ENCODE measurements at regions not wholly inside any gene's neighbourhood (a gene's known extent, or its start where the extent isn't known, plus 50 kb on each side); places are given as distances from the start of the nearest gene placed in this dataset.
"Not testable (repeated sequence)": the region's sequence is repeated elsewhere in the genome, so short reads cannot be mapped to it uniquely, and the experiment has no call there.

DNA sequence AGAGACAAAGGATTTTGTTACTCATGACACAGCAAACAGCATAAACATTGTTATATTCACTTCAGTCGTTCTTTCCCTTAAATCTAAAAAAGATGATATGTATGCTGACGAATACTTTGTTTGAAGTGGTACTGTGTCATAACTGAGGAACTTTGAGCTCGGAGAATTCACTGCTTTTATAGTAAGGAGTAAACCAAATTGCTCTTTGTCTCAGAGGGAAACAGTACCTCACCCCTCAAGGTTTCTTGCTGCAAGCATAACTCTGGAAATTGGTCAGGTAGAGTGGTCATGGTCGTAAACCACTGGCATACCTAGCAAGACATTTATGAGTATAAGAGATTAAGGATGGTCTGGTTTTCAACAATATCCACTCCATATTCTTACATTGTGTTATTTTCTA, 160.2 kb upstream of the OR4E1 start:
- no peak for DNase-seq (ENCODE audit: low read depth)

DNA sequence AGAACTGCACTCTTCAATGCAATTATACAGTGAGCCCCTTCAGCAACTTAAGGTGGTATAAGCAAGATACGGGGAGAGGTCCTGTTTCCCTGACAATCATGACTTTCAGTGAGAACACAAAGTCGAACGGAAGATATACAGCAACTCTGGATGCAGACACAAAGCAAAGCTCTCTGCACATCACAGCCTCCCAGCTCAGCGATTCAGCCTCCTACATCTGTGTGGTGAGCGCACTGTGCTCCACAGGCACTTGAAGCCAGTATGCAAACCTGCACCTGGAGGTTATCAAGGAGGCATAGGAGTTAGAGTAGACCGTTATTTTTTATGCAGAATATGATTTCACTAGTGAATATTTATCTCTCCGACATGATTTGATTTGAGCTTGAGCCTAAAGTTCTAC, 152.2 kb upstream of the OR4E1 start:
- no peak for DNase-seq (ENCODE audit: low read depth)

DNA sequence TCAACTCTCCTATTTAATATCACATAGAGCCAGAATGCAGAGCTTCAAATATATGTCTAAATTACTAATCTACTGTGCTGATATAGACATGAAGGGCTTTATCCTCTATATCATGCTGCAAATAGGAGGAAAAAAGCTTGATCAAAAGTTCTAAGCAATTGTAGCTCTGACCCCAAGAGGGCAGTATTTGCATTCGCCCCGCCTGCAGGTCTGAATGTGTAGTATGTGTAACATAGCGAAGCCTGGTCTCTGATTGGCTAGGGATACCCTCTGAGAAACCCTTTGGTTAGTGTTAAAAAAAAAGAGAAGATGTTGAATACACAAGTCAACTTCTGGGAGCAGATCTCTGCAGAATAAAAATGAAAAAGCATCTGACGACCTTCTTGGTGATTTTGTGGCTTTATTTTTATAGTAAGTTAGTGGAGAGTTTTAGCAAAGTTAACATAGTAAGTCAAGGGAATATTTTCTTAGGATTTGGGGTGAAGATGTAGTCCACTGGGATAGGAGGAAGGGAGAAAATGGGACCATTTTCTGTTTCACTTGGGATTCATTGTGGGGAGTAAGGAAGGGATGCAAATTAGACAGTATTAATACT, 151.6 kb upstream of the OR4E1 start:
- DNase-seq (ENCODE audit: low read depth) = no peak

DNA sequence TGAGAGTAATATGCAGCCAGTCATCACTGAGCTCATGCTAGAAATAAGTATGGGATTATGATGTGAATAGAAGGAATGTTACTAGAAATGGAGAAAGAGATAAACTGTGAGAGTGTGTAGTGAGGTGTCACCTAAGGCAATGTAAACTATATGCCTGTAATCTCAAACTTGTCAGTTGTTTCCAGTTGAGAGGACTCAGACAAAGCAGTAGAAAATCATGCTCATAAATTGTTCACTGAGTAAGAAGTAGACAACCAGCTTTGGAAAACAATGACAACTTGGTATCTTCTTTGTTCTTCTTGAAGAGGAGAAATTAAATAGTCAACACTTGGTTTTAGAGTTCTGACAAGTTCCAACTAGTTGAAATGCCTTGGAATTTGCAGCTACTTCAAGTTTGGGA, 148.5 kb upstream of the OR4E1 start:
- DNase-seq (ENCODE audit: low read depth) = no peak

DNA sequence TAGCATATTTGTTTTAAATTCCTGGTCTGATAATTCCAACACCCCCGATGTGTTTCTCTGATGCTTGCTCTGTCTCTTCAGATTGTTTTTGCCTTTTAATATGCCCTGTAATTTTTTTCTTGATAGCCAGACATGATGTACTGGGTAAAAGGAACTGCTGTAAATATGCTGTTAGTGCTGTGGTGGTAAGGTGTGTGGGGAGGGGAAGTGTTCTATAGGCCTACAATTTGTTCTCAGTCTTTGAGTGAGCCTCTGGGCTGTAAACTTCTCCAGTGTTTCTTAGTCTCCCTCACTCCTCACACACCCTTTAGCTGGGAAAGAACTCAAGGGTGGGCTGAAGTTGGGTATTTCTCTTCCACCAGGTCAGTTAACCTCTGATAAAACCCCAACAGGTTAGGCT, 147.0 kb upstream of the OR4E1 start:
- no peak for DNase-seq (ENCODE audit: low read depth)

DNA sequence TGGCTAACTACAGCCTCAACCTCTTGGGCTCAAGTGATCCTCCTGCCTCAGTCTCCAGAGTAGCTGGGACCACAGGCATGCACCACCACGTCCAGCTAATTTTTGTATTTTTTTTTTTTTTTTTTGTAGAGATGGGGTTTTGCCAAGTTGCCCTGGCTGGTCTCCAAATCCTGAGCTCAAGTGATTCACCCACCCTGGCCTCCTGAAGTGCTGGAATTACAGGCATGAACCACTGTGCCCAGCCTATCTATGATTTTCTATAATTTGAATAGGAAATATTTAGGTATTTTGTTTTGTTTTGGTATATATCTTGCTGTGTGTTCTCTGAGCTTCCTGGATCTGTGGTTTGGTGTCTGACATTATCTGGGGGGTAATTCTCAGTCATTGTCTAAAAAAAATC, 146.3 kb upstream of the OR4E1 start:
- DNase-seq (ENCODE audit: low read depth) = not testable (repeated sequence)

DNA sequence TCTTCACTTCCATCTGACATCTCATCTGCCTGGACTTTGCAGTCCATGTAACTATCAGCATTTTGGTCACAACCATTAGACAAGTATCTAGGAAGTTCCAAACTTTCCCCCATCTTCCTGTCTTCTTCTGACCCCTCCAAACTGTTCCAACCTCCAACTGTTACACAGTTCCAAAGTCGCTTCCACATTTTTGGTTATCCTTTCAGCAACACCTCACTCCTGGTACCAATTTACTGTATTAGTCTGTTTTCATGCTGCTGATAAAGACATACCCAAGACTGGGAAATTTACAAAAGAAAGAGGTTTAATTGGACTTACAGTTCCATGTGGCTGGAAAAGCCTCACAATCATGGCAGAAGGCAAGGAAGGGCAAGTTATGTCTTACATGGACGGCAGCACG, 143.4 kb upstream of the OR4E1 start:
- DNase-seq (ENCODE audit: low read depth) = not testable (repeated sequence)

DNA sequence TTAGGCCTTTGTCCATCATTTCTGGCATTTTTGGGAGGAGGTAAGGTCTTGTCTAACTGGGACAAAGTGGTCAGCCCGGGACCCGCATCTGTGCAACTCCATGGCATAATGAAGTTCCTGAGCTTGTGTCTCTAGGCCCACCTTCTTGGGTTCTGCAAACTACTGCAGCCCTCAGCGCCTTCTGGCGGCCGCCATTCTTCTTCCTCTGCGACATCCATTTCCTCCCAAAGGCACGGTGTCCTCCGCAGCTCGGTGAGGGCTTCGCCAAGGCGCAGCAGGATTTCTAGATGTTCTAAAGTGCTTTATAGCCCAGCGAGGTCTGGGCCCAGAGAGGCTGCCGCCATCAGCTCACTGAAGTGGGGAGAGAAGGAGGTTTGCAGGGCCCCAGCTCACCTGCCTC, 134.4 kb upstream of the OR4E1 start:
- no peak for DNase-seq (ENCODE audit: low read depth)

DNA sequence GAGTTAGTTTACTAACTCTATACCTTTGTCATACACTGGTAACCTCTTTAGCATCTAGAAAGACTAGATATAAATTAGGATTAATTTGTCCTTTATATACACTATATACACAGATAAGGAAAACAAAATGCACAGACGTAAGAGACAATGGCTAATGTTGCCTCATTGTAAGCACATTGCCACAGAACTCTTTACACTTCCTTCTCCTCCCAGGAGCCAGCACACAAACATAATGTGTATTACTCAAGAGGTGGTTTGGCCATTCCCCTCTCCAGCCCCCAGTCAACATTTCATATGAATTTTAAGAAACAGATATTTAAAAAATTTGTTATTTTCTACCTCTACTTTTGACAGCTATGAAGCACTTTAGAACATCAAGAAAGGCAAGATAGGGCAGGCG, 131.4 kb upstream of the OR4E1 start:
- DNase-seq (ENCODE audit: low read depth) = no peak

DNA sequence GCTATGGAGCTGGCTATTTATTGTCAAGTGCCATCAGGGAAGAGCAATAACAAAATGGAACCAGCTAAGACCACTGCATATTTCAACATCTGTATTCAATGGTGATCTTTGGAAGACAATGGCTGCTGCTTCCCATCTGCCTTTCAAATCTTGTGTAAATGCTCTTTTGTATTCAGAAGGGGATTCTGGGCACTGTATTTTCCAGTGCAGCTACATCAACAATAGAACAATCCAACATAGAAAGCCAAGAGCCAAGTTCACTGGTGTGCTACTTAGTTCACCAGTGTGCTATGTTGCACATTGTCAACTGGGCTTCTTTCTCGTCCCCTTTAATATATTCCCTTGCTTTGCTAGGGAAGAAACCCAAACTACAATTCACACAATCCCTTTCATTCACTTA, 128.8 kb upstream of the OR4E1 start:
- DNase-seq (ENCODE audit: low read depth) = no peak

DNA sequence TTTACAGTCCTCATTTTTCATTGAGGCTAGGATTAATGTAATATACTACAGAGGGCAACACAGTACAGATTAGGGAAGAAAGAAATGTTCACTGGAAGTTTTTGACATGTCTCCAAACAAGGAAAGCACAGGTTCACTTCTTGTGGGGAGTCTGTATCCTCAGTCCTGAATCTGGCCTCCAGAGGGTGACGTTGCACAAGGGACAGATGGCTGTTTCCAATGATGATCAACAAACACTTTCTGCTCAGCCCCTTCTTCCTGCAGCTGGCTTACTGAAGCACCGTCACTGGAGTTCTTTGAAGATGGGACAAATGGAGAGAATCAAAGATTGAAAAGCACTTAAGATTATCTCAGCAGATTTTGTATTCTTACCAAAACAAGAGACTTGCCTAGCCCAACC, 123.3 kb upstream of the OR4E1 start:
- no peak for DNase-seq (ENCODE audit: low read depth)

DNA sequence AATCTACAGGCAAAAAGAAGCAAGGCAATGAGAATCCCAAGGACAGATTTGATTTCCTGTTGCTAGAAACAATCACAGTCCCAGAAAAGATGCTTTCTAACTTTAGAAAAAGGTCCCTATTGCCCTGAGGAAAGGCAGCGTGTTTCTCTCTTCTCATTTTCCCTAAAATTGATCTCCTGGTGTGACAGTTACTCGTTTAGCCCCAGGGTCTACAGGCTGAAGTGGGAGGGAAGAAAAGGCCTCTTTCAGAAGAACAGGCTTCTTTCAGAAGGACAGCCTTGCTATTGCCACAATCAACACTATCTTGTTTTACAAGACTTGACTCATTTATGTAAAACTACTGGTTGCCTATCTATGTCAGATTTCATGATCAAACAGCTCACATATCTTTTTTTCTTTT, 121.8 kb upstream of the OR4E1 start:
- no peak for DNase-seq (ENCODE audit: low read depth)

DNA sequence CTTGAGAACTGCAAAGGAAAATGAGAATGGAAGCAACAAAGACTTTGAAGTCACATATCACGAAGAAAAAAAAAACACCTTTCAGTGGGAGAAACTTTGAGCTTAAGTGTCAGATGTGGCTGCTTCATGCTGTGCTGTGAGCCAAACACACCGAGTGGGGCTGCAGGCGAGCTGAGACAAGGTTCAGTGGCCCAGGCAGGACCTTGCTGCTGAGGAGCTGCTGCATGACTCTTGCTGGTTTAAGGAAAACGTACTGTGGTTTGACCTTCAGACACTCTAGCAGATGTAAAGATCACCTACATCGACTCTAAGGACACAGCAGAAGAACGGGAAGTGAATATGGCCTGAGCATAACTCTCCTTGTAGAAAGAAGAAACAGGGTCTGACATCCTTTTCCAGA, 118.1 kb upstream of the OR4E1 start:
- DNase-seq (ENCODE audit: low read depth) = no peak

DNA sequence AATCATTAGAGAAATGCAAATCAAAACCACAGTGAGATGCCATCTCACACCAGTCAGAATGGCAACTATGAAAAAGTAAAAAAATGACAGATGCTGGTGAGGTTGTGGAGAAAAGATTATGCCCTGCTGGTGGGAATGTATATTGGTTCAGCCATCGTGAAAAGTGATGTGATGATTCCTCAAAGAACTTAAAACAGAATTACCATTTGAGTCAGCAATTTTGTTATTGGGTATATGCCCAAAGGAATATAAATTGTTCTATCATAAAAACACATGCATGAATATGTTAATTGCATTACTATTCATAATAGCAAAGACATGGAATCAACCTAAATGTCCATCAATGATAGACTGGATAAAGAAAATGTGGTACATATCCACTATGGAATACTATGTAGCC, 115.1 kb upstream of the OR4E1 start:
- not testable (repeated sequence) for DNase-seq (ENCODE audit: low read depth)

DNA sequence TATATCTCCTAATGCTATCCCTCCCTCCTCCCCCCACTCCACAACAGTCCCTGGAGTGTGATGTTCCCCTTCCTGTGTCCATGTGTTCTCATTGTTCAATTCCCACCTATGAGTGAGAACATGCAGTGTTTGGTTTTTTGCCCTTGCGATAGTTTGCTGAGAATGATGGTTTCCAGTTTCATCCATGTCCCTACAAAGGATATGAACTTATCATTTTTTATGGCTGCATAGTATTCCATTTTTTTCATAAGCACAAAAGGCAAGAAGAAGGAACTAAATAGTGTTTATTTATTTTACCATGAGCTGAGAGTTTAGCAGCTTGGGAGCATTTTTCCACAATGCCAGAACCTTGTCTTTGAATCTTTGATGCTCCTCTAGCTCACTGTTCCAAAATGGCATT, 113.6 kb upstream of the OR4E1 start:
- DNase-seq (ENCODE audit: low read depth) = not testable (repeated sequence)

DNA sequence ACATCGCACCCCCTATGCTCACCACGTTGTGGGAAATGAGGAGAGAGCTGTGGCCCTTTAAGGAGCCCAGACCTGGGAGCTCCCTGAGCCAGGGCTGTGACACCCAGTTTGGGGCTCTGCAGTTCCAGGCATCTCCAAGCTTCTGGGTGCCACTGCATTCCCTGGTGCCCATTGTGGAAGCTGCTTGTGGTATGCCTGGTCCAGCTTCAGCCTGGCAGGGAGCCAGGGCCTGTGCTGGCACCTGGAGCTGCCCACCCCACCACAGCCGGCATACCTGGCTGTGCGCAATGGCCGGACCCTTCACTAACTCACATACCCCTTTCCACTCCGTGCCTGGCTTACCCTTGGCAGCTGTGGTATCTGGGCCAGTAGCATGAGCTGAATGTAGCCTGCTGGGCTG, 107.9 kb upstream of the OR4E1 start:
- no peak for DNase-seq (ENCODE audit: low read depth)

DNA sequence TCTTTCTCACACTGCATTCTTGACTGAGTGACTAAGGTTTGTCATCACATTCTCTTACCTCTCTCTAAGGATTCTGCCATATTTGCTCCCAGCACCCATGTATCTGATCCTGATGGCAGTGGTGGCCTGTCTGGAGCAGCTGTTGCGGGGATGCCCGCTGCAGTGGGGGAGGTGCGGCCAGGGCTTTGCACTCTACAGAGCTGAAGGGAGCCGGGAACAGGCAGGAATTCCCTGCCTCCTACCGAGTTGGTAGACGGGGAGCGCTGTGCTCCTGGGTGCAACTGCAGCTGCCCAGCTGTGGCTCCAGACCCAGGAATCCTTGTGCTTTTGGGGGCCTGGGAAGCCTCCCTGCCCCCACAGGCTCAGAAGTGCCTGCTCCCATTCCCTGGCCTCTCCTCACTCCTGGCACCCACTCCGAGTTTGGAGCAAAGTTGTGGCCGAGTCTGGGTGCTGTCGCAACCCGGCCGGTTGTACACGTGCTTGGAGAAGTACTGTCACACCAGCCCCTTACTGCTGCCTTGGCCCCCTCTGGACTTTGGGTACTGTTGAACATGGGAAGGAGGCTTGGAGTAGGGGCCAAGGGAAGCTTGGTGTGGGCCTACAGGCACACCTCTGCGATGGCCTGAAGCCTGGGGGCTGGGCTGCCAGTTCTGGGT, 106.9 kb upstream of the OR4E1 start:
- no peak for DNase-seq (ENCODE audit: low read depth)

DNA sequence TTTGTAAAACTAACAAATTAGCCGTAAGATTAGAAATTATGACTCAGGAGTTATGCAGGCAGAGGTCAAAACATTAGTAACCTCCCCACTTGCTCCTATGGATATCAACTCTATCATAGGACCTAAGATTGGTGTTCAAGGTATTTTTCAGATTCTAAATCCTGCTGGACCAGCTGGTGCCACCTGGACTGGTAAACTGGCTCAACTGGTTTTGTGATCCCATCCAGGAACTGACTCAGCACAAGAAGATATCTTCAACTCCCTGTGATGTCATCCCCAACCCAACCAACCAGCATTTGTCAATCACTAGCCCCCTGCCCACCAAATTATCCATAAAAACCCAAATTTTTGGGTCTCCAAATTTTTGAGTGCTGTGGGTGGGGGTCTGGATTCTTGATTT, 98.1 kb upstream of the OR4E1 start:
- no peak for DNase-seq (ENCODE audit: low read depth)

DNA sequence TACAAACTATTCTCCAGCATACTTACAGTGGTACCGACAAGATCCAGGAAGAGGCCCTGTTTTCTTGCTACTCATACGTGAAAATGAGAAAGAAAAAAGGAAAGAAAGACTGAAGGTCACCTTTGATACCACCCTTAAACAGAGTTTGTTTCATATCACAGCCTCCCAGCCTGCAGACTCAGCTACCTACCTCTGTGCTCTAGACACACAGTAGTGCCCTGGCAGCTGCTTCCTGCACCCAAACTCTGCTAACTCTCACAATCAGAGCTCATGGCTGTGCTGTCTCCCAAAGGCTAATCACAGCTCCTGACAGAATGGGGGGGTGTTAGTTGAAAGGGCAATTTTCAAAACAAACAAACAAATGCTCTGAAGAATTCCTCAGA, 95.2 kb upstream of the OR4E1 start:
- no peak for DNase-seq (ENCODE audit: low read depth)

DNA sequence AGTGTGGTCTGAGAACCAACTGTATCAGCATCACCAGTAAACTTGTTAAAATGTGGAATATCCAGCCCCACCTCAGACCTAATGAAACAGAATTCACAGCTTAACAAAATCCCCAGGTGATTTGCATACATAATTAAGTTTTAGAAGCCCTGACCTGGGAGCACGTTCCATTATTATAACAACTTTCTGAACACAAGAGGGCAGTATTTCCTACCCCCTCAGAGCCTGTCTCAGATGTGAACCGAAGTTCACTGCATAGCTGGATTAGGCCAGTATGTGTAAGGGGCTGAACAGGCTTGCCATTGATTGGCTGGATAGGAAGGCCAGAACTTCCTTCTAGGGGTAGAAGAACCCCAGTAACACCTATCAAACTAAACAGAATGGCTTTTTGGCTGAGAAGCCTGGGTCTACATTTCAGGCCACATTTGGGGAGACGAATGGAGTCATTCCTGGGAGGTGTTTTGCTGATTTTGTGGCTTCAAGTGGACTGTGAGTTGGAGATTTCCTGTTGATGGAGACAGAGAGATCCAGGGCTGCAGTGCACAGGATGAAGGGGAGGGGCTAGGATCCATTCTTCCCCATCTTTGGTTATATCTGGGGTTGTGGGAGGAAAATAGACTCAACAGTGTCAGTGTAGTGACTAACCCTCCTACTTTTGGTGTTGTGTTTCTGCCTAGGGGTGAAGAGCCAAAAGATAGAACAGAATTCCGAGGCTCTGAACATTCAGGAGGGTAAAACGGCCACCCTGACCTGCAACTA, 94.7 kb upstream of the OR4E1 start:
- no peak for DNase-seq (ENCODE audit: low read depth)

DNA sequence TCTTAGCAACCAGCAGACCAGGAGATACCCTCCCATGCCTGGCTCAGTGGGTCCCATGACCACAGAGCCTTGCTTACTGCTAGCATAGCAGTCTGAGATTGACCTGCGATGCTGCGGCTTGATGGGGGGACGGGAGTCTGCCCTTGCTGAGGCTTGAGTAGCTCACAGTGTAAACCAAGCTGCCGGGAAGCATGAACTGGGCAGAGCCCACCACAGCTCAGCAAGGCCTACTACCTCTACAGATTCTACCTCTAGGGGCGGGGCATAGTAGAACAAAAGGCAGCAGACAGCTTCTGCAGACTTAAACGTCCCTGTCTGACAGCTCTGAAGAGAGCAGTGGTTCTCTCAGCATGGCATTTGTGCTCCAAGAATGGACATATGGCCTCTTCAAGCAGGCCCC, 86.7 kb upstream of the OR4E1 start:
- not testable (repeated sequence) for DNase-seq (ENCODE audit: low read depth)

DNA sequence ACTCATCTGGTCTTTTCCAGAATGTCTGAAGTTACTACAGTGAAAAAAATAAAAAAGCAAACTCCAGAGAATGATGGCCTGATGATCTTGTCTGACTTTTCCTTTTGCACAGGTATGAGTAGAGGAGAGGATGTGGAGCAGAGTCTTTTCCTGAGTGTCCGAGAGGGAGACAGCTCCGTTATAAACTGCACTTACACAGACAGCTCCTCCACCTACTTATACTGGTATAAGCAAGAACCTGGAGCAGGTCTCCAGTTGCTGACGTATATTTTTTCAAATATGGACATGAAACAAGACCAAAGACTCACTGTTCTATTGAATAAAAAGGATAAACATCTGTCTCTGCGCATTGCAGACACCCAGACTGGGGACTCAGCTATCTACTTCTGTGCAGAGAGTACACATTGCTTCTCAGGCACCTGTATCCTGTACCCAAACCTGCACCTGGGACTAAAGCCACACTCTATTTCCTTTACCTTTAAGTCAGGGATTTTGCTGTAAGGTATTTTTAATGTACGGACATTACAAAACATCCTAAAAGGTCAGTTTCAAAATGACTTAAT, 75.8 kb upstream of the OR4E1 start:
- no peak for DNase-seq (ENCODE audit: low read depth)

DNA sequence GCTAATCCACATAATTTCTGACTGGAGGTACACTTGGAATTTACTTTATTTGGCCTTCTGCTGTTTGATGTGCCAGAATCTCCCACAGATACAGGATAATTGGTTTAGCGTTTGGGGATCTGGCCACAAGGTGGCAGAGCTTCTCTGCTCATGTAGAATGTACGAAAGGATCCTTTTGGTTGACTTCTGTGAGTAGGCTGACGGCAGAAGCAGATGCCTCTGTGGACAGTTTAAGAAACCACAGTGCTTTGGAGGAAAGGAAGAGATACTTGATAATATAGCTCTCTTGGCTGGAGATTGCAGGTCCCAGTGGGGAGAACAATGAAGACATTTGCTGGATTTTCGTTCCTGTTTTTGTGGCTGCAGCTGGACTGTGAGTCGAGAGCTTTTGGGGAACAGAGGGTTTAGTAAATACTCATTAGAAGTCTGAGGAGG, 75.3 kb upstream of the OR4E1 start:
- DNase-seq (ENCODE audit: low read depth) = peak; percentile 32
